Skeletal muscle tissue (tissue), 3 donors: ENCODE measurements at regions not wholly inside any gene's neighbourhood (a gene's known extent, or its start where the extent isn't known, plus 50 kb on each side); places are given as distances from the start of the nearest gene placed in this dataset.
"Not testable (repeated sequence)": the region's sequence is repeated elsewhere in the genome, so short reads cannot be mapped to it uniquely, and the experiment has no call there.

Source experiments
- H3K27ac ChIP-seq: one replicate; pipeline ENCODE4 v1.7.0; 2013; ENCODE audit warnings: mild to moderate bottlenecking, low read depth, low read length, inconsistent platforms
- H3K27me3 ChIP-seq, 3 donors: one replicate each; pipeline ENCODE4 v1.7.0; 2013; ENCODE audit warnings: low read length in 3 of 3; ENCODE audit not compliant: control insufficient read depth in 3 of 3, insufficient read depth in 3 of 3
- H3K36me3 ChIP-seq, 3 donors: one replicate each; pipeline ENCODE4 v1.7.0; 2013; ENCODE audit warnings: low read length in 3 of 3; ENCODE audit not compliant: control insufficient read depth in 3 of 3, insufficient read depth in 3 of 3
- H3K4me1 ChIP-seq, 3 donors: one replicate each; pipeline ENCODE4 v1.7.0; 2013; ENCODE audit warnings: low read length in 3 of 3, mild to moderate bottlenecking in 3 of 3; ENCODE audit not compliant: control insufficient read depth in 3 of 3, insufficient read depth in 3 of 3
- H3K4me3 ChIP-seq, 3 donors: one replicate each; pipeline ENCODE4 v1.7.0; 2013; ENCODE audit warnings: low read length in 3 of 3
- H3K9ac ChIP-seq, 3 donors: one replicate each; pipeline ENCODE4 v1.7.0; 2013; ENCODE audit warnings: low read length in 3 of 3, mild to moderate bottlenecking in 3 of 3, moderate library complexity in 2 of 3, low read depth in 1 of 3
- H3K9me3 ChIP-seq, 3 donors: one replicate each; pipeline ENCODE4 v1.7.0; 2013; ENCODE audit warnings: low read length in 3 of 3; ENCODE audit not compliant: control insufficient read depth in 3 of 3
- donor health status: Osteomylitis.

GRCh38 chr1:185433667-185434066, 116.6 kb upstream of the IVNS1ABP start:
- no peak overlapping the region for H3K27ac ChIP-seq
- no peaks in the 10 kb centered on the region for H3K4me1 ChIP-seq
- H3K4me3 ChIP-seq, result no peak overlapping the region
- H3K9me3 ChIP-seq, result no peaks in the 10 kb centered on the region
- no peaks in the 10 kb centered on the region for H3K27me3 ChIP-seq
- no peaks in the 10 kb centered on the region for H3K36me3 ChIP-seq
- no peak overlapping the region for H3K9ac ChIP-seq

GRCh38 chr1:185432948-185433347, 115.9 kb upstream of the IVNS1ABP start:
- Histone ChIP-seq H3K9ac (no peak overlapping the region), H3K9me3 (no peaks in the 10 kb centered on the region), H3K27me3 (no peaks in the 10 kb centered on the region), H3K27ac (no peak overlapping the region), H3K4me3 (no peak overlapping the region), H3K4me1 (no peaks in the 10 kb centered on the region), H3K36me3 (no peaks in the 10 kb centered on the region)

- H3K4me3 ChIP-seq, result no peak overlapping the region
- no peak overlapping the region for H3K9ac ChIP-seq
- H3K27me3 ChIP-seq, result no peaks in the 10 kb centered on the region
- H3K4me1 ChIP-seq, result peaks cover 0 to 2% (median 0%) of the 10 kb centered on the region in 3 donors
- H3K27ac ChIP-seq, result no peak overlapping the region
- H3K9me3 ChIP-seq, result no peaks in the 10 kb centered on the region
- H3K36me3 ChIP-seq, result no peaks in the 10 kb centered on the region
These were observed 114.6 kb upstream of the IVNS1ABP start for GRCh38 chr1:185431612-185432011.

DNA sequence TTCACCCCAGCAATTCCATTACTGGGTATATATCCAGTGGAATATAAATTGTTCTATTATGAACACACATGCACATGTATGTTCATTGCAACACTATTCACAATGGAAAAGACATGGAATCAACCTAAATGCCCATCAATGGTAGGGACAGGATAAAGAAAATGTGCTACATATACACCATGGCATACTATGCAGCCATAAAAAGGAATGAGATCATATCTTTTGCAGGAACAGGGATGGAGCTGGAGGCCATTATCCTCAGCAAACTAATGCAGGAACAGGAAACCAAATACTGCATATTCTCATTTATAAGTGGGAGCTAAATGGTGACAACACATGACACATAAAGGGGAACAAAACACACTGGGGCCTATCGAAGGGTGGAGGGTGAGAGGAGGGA, 112.6 kb upstream of the IVNS1ABP start:
- H3K4me3 ChIP-seq, H3K4me1 ChIP-seq, H3K27ac ChIP-seq, H3K9ac ChIP-seq, H3K9me3 ChIP-seq, H3K27me3 ChIP-seq, H3K36me3 ChIP-seq: not testable (repeated sequence)

GRCh38 chr1:185427776-185428175, 110.7 kb upstream of the IVNS1ABP start:
- Histone ChIP-seq H3K4me3 (no peak overlapping the region), H3K4me1 (peaks cover 0 to 2% (median 0%) of the 10 kb centered on the region in 3 donors), H3K9me3 (no peaks in the 10 kb centered on the region), H3K36me3 (no peaks in the 10 kb centered on the region), H3K27ac (peak overlapping the region; percentile 15), H3K9ac (no peak overlapping the region), H3K27me3 (no peaks in the 10 kb centered on the region)

- Histone ChIP-seq H3K27ac (peak overlapping the region; percentile 44), H3K4me3 (no peak overlapping the region), H3K9me3 (no peaks in the 10 kb centered on the region), H3K9ac (no peak overlapping the region), H3K36me3 (no peaks in the 10 kb centered on the region), H3K27me3 (no peaks in the 10 kb centered on the region), H3K4me1 (peaks cover 0 to 2% (median 0%) of the 10 kb centered on the region in 3 donors)
These were observed 110.2 kb upstream of the IVNS1ABP start for GRCh38 chr1:185427264-185427663.

DNA sequence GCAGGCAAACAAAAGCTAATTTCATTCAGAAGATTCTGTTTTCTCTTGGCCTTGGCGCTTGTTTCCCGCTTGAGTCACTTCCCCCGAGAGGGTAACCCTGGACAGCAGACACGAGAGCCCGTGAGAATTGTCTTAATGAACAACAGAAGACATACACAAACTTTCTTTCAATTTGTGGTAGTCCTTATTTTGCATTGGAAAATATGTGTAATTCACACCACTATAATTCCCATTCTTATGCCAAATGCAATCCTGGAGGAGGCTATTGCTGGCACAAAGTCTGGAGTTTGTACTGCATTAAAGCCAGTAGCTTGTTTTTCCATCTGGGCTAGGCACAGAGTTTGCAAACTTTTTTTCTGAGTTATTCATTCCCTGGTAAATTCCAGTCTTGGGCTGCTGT, 109.8 kb upstream of the IVNS1ABP start:
- no peak overlapping the region for H3K9ac ChIP-seq
- H3K27ac ChIP-seq, result peak overlapping the region; percentile 44

DNA sequence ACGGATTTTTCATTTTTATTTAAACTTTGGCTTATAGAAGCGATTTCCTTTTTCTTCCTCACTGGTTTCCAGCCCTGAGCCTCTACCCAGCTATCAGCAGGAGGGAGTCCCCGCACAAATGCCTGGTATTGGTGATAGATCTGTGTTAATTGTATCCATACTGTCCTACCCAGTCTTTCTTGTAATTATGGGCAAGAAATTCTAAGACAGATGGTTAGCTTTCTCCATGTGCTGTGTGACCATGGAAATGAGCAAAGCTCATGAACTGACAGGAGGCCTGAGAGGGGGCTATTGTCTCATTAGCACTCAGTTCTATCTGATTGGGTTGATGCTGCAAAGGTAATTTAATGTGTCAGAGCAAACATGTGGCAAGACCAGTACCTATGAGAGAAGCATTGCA, 108.1 kb upstream of the IVNS1ABP start:
- Histone ChIP-seq H3K4me3 (no peak overlapping the region), H3K27ac (no peak overlapping the region), H3K9me3 (no peaks in the 10 kb centered on the region), H3K4me1 (peaks cover 0 to 2% (median 0%) of the 10 kb centered on the region in 3 donors), H3K9ac (no peak overlapping the region), H3K27me3 (no peaks in the 10 kb centered on the region), H3K36me3 (no peaks in the 10 kb centered on the region)

More for the DNA sequence above, 109.8 kb upstream of the IVNS1ABP start:
- no peaks in the 10 kb centered on the region for H3K36me3 ChIP-seq
- no peaks in the 10 kb centered on the region for H3K27me3 ChIP-seq
- no peaks in the 10 kb centered on the region for H3K9me3 ChIP-seq
- peaks cover 0 to 2% (median 0%) of the 10 kb centered on the region in 3 donors for H3K4me1 ChIP-seq
- no peak overlapping the region for H3K4me3 ChIP-seq

GRCh38 chr1:185421485-185422107, 104.6 kb upstream of the IVNS1ABP start:
- Histone ChIP-seq H3K9me3 (no peaks in the 10 kb centered on the region), H3K9ac (no peak overlapping the region), H3K27me3 (no peaks in the 10 kb centered on the region), H3K27ac (no peak overlapping the region), H3K4me3 (no peak overlapping the region), H3K36me3 (no peaks in the 10 kb centered on the region), H3K4me1 (no peaks in the 10 kb centered on the region)

DNA sequence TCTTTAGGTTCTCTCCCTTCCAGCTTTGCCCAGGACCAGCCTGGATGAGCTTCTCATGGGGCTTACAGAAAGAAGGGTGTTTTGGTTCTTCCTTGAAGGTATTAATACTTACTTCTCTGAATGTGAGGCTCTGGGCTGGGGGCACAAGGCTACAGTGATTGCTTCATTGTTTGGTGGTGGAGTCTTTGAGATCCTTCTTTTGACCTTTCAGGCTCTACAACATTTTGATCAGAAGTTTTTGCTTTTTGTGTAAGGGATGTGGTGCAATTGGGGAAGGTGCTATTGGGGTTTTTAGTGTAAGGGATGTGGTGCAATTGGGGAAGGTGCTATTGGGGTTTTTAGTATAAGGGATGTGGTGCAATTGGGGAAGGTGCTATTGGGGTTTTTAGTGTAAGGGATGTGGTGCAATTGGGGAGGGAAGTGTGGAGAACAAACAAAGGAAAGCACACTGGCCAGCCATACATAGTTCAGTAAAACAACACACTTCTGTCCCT, 103.6 kb upstream of the IVNS1ABP start:
- no peak overlapping the region for H3K9ac ChIP-seq
- no peaks in the 10 kb centered on the region for H3K36me3 ChIP-seq
- H3K4me1 ChIP-seq, result no peaks in the 10 kb centered on the region
- no peaks in the 10 kb centered on the region for H3K9me3 ChIP-seq
- H3K4me3 ChIP-seq, result no peak overlapping the region
- H3K27ac ChIP-seq, result no peak overlapping the region
- no peaks in the 10 kb centered on the region for H3K27me3 ChIP-seq
